ENCODE measurements at regions not wholly inside any gene's neighbourhood (a gene's known extent, or its start where the extent isn't known, plus 50 kb on each side); places are given as distances from the start of the nearest gene placed in this dataset.

GRCh38 chr18:28338316-28338715, 161.4 kb upstream of the CDH2 start:
- DNase-seq (ENCODE audit: low spot score): no peak
- Mint-ChIP-seq H3K27ac (no peak overlapping the region), H3K27me3 (ENCODE audit: insufficient read depth) (no peaks in the 10 kb centered on the region), H3K4me3 (no peak overlapping the region), H3K9me3 (peaks cover 20% of the 10 kb centered on the region), H3K4me1 (ENCODE audit: low read depth) (no peaks in the 10 kb centered on the region), H3K36me3 (ENCODE audit: low read depth) (no peaks in the 10 kb centered on the region)
- intact Hi-C loops (cut with micrococcal nuclease): no loop called here

- Mint-ChIP-seq H3K4me3 (no peak overlapping the region), H3K27me3 (ENCODE audit: insufficient read depth) (no peaks in the 10 kb centered on the region), H3K4me1 (ENCODE audit: low read depth) (no peaks in the 10 kb centered on the region), H3K36me3 (ENCODE audit: low read depth) (no peaks in the 10 kb centered on the region), H3K27ac (no peak overlapping the region), H3K9me3 (peaks cover 20% of the 10 kb centered on the region)
- intact Hi-C loops (cut with micrococcal nuclease): no loop called here
- DNase-seq (ENCODE audit: low spot score): no peak
Observed at GRCh38 chr18:28334516-28334915, 157.6 kb upstream of the CDH2 start.

DNA sequence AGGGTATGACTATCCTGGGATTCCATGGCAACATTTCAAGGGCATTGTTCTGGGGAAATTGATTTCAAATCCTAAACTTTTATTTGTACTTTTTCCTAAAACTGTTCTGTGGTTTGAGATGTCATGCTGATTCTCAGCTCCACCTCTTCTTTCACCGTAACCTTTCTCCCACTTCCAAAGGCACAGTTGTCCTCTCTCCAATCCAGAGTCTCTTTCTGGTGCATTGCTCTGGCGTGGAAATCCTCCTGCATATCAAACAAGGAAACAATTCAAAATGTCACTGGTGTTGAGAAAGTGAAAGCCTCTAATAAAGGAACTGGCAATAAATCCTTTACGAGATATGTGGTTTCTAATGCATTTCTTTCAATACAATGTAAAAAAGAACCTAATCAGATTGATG, 155.1 kb upstream of the CDH2 start:
- no peak overlapping the region for H3K27ac Mint-ChIP-seq
- DNase-seq (ENCODE audit: low spot score): no peak
- intact Hi-C loops (cut with micrococcal nuclease): no loop called here

GRCh38 chr18:28331551-28331950, 154.6 kb upstream of the CDH2 start:
- Mint-ChIP-seq H3K27ac (no peak overlapping the region), H3K4me3 (no peak overlapping the region), H3K9me3 (peaks cover 11% of the 10 kb centered on the region), H3K36me3 (ENCODE audit: low read depth) (no peaks in the 10 kb centered on the region), H3K4me1 (ENCODE audit: low read depth) (no peaks in the 10 kb centered on the region), H3K27me3 (ENCODE audit: insufficient read depth) (no peaks in the 10 kb centered on the region)
- DNase-seq (ENCODE audit: low spot score): no peak
- intact Hi-C loops (cut with micrococcal nuclease): no loop called here

More for the DNA sequence above, 155.1 kb upstream of the CDH2 start:
- Mint-ChIP-seq H3K4me1 (ENCODE audit: low read depth) (no peaks in the 10 kb centered on the region), H3K36me3 (ENCODE audit: low read depth) (no peaks in the 10 kb centered on the region), H3K27me3 (ENCODE audit: insufficient read depth) (no peaks in the 10 kb centered on the region), H3K4me3 (no peak overlapping the region), H3K9me3 (peaks cover 9% of the 10 kb centered on the region)

DNA sequence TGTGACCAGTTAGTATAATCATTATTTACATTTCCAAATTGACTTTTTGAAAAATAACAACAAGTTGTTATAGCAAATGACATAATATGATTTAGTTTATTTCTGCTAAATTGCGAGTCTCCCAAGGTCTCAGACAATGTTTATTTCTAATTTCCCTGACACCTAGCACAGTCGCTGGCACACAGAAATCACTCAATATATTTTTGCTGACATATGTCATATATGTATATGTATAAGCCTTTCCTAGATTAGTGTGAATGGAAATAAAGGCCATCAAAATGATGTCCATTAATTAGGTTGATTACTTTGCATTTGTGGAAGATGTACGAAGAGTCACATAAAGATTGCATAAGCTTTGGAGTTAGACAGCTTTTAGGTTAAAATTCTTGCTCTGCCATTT, 136.7 kb upstream of the CDH2 start:
- H3K4me3 Mint-ChIP-seq: no peak overlapping the region
- peaks cover 17% of the 10 kb centered on the region for H3K9me3 Mint-ChIP-seq
- intact Hi-C loops (cut with micrococcal nuclease): no loop called here
- H3K27me3 Mint-ChIP-seq (ENCODE audit: insufficient read depth): no peaks in the 10 kb centered on the region
- H3K36me3 Mint-ChIP-seq (ENCODE audit: low read depth): no peaks in the 10 kb centered on the region
- H3K27ac Mint-ChIP-seq: no peak overlapping the region
- no peaks in the 10 kb centered on the region for H3K4me1 Mint-ChIP-seq (ENCODE audit: low read depth)
- no peak for DNase-seq (ENCODE audit: low spot score)

GRCh38 chr18:28288784-28289183, 111.9 kb upstream of the CDH2 start:
- Mint-ChIP-seq H3K27ac (no peak overlapping the region), H3K27me3 (ENCODE audit: insufficient read depth) (no peaks in the 10 kb centered on the region), H3K4me3 (no peak overlapping the region), H3K36me3 (ENCODE audit: low read depth) (no peaks in the 10 kb centered on the region), H3K9me3 (peaks cover 4% of the 10 kb centered on the region), H3K4me1 (ENCODE audit: low read depth) (no peaks in the 10 kb centered on the region)
- DNase-seq (ENCODE audit: low spot score): no peak
- intact Hi-C loops (cut with micrococcal nuclease): no loop called here

GRCh38 chr18:28287146-28287545, 110.2 kb upstream of the CDH2 start:
- H3K4me1 Mint-ChIP-seq (ENCODE audit: low read depth): no peaks in the 10 kb centered on the region
- no peak overlapping the region for H3K4me3 Mint-ChIP-seq
- intact Hi-C loops (cut with micrococcal nuclease): no loop called here
- H3K9me3 Mint-ChIP-seq: peaks cover 4% of the 10 kb centered on the region
- H3K36me3 Mint-ChIP-seq (ENCODE audit: low read depth): no peaks in the 10 kb centered on the region
- H3K27ac Mint-ChIP-seq: no peak overlapping the region
- no peak for DNase-seq (ENCODE audit: low spot score)
- H3K27me3 Mint-ChIP-seq (ENCODE audit: insufficient read depth): no peaks in the 10 kb centered on the region

GRCh38 chr18:28284132-28284531, 107.2 kb upstream of the CDH2 start:
- Mint-ChIP-seq H3K4me3 (no peak overlapping the region), H3K27ac (no peak overlapping the region), H3K4me1 (ENCODE audit: low read depth) (no peaks in the 10 kb centered on the region), H3K9me3 (no peaks in the 10 kb centered on the region), H3K27me3 (ENCODE audit: insufficient read depth) (no peaks in the 10 kb centered on the region), H3K36me3 (ENCODE audit: low read depth) (no peaks in the 10 kb centered on the region)
- no peak for DNase-seq (ENCODE audit: low spot score)
- intact Hi-C loops (cut with micrococcal nuclease): no loop called here

- intact Hi-C loops (cut with micrococcal nuclease): no loop called here
- DNase-seq (ENCODE audit: low spot score): no peak
- Mint-ChIP-seq H3K9me3 (no peaks in the 10 kb centered on the region), H3K4me1 (ENCODE audit: low read depth) (no peaks in the 10 kb centered on the region), H3K36me3 (ENCODE audit: low read depth) (no peaks in the 10 kb centered on the region), H3K27ac (no peak overlapping the region), H3K4me3 (no peak overlapping the region), H3K27me3 (ENCODE audit: insufficient read depth) (no peaks in the 10 kb centered on the region)
Observed at GRCh38 chr18:28281400-28281799, 104.5 kb upstream of the CDH2 start.

DNA sequence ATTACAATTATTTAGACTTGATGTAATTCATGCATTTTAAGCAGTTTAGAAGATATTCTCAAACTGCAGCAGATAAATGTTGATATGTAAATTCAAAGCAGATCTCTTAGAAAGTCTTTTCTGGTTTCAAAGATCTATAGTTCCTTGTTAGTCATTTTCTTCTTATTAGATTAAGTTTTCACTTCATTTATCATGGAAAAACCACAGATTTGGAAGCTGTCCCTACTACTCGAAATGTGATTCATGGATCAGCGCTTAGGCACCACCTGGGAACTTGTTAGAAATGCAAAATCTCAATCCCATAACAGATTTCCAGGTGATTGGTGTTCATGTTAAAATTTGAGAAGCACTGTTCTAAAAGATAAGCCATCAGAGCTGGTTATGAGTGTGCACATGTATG, 92.8 kb upstream of the CDH2 start:
- no peaks in the 10 kb centered on the region for H3K4me1 Mint-ChIP-seq (ENCODE audit: low read depth)
- H3K36me3 Mint-ChIP-seq (ENCODE audit: low read depth): no peaks in the 10 kb centered on the region
- intact Hi-C loops (cut with micrococcal nuclease): no loop called here
- no peaks in the 10 kb centered on the region for H3K27me3 Mint-ChIP-seq (ENCODE audit: insufficient read depth)
- no peak overlapping the region for H3K27ac Mint-ChIP-seq
- peaks cover 9% of the 10 kb centered on the region for H3K9me3 Mint-ChIP-seq
- H3K4me3 Mint-ChIP-seq: no peak overlapping the region
- no peak for DNase-seq (ENCODE audit: low spot score)

DNA sequence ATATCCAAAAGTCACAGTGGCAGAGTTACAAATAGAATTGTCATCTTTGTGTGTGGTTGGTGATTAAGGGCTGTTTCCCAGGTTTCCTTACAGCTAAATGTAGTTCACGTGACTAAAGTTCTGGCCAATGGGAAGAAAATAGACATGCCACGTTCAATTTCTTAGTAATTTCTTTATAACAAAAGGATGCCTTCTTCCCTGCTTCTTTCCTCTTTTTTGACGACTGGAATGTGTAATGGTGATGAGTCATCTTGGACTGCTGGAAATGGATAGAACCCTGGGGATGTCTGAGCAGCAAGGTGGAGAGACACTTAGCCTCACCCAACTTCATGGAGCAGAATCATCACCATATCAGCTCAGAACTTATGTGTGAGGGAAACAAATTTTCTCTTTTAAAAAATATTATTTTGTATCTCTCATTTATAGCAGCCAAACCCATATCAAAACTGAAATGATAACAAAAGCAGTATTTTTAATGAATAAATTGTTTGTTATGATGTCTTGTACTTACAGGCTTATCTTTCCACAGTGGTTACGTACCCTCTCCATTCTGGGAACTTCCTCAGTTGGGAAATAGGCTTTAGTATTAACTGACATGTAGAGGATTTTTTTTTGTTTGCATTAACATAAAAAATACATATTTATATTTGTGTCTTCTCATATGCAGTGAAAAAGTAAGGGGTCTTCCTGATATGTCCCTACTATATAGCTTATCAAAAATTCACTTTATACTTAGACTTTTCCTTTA, 91.1 kb upstream of the CDH2 start:
- H3K4me1 Mint-ChIP-seq (ENCODE audit: low read depth): no peaks in the 10 kb centered on the region
- no peak overlapping the region for H3K4me3 Mint-ChIP-seq
- peaks cover 9% of the 10 kb centered on the region for H3K9me3 Mint-ChIP-seq
- H3K27ac Mint-ChIP-seq: no peak overlapping the region
- H3K36me3 Mint-ChIP-seq (ENCODE audit: low read depth): no peaks in the 10 kb centered on the region
- H3K27me3 Mint-ChIP-seq (ENCODE audit: insufficient read depth): no peaks in the 10 kb centered on the region
- intact Hi-C loops (cut with micrococcal nuclease): no loop called here
- DNase-seq (ENCODE audit: low spot score): no peak

DNA sequence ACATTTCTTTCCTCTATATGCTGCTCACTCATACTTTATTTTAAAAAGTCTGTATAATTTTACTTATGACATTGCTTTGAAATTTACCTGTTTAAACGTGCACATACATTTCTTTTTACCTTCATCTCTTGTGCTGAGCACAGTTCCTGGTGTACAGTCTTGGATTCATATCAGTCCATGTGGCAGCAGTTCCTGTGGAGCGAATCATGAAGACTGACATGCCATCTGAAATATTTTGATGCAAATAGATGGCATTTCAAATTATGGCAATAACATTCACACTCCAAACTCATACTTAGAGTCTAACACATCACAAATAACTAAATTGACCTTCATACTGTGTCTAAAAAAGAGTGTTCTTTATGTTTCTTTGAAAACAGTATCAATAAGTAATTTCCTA, 90.3 kb upstream of the CDH2 start:
- intact Hi-C loops (cut with micrococcal nuclease): no loop called here
- DNase-seq (ENCODE audit: low spot score): no peak
- H3K9me3 Mint-ChIP-seq: peaks cover 9% of the 10 kb centered on the region
- H3K4me1 Mint-ChIP-seq (ENCODE audit: low read depth): no peaks in the 10 kb centered on the region
- H3K36me3 Mint-ChIP-seq (ENCODE audit: low read depth): no peaks in the 10 kb centered on the region
- no peaks in the 10 kb centered on the region for H3K27me3 Mint-ChIP-seq (ENCODE audit: insufficient read depth)
- no peak overlapping the region for H3K4me3 Mint-ChIP-seq
- no peak overlapping the region for H3K27ac Mint-ChIP-seq

DNA sequence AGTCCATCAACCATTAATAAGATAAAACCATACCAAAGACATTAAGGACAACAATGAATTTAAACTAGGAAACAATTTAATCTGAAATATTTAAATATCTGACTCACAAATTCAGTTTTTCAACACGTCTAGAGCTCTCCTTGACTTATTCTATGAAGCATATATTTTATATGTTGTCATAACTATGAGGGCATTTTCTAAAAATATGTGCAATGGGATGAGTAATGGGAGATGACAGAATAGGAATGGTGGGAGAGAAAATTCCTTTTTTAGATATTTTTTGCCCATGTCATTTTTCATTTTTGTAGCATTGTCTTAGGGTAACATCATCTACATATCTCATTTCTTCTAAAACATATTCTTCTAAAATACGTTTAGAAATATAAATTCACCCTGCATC, 79.2 kb upstream of the CDH2 start:
- H3K27me3 Mint-ChIP-seq (ENCODE audit: insufficient read depth): no peaks in the 10 kb centered on the region
- peaks cover 4% of the 10 kb centered on the region for H3K9me3 Mint-ChIP-seq
- H3K4me1 Mint-ChIP-seq (ENCODE audit: low read depth): no peaks in the 10 kb centered on the region
- intact Hi-C loops (cut with micrococcal nuclease): no loop called here
- no peaks in the 10 kb centered on the region for H3K36me3 Mint-ChIP-seq (ENCODE audit: low read depth)
- no peak for DNase-seq (ENCODE audit: low spot score)
- no peak overlapping the region for H3K4me3 Mint-ChIP-seq
- H3K27ac Mint-ChIP-seq: no peak overlapping the region

DNA sequence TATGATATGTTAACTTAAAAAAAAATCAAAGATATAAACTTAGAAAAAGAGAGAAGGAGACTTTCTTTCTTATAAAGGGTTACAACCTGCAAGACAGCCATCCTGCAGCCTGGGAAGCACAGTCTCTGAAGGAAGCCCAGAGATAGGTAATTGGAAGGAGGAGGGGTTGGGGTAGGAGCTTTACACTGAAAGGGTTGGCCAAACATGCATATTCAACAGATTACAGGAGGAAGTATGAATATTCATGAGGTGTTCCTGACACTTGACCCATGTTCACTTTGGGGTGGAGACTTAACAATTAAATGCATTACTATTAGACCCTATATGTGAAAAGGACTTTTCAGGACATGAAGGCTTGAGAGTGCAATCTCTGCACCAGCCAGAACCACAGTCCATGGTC, 71.7 kb upstream of the CDH2 start:
- no peaks in the 10 kb centered on the region for H3K36me3 Mint-ChIP-seq (ENCODE audit: low read depth)
- no peak overlapping the region for H3K4me3 Mint-ChIP-seq
- intact Hi-C loops (cut with micrococcal nuclease): no loop called here
- no peak for DNase-seq (ENCODE audit: low spot score)
- H3K27ac Mint-ChIP-seq: no peak overlapping the region
- peaks cover 4% of the 10 kb centered on the region for H3K9me3 Mint-ChIP-seq
- no peaks in the 10 kb centered on the region for H3K4me1 Mint-ChIP-seq (ENCODE audit: low read depth)
- no peaks in the 10 kb centered on the region for H3K27me3 Mint-ChIP-seq (ENCODE audit: insufficient read depth)
